ENCODE measurements at regions not wholly inside any gene's neighbourhood (a gene's known extent, or its start where the extent isn't known, plus 50 kb on each side); places are given as distances from the start of the nearest gene placed in this dataset.

DNA sequence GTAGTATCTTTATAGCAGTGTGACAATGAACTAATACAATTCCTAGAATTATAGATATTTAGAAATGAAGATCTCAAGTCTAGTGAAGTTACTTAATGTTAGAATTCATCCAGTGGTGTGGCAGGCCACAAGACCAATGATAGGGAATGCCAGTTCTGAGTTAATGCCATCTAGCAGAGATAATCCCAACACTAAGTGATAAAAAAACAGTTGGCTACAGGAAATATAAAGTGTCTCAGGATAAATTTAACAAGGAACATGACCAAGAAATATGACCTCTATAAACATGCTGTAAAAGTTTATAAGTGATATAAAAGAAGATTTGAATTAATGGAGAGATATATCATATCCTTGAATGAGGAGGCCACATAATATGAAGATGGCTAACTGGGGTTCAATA, 1790.5 kb upstream of the ADGRL3 start:
- H3K27me3 ChIP-seq (ENCODE audit: low read length): no peaks in the 10 kb centered on the region
- no peak overlapping the region for H3K4me2 ChIP-seq (ENCODE audit: low read length)
- H3F3A ChIP-seq (ENCODE audit: low read length, unreplicated experiment): no peaks in the 10 kb centered on the region
- no peak overlapping the region for H3K27ac ChIP-seq (ENCODE audit: low read length)
- no peak overlapping the region for H3K4me3 ChIP-seq (ENCODE audit: low read length)
- no peak overlapping the region for H3K9ac ChIP-seq (ENCODE audit: low read length)
- peak; percentile 69 for ATAC-seq
- no peaks in the 10 kb centered on the region for H3K79me2 ChIP-seq (ENCODE audit: low read length)
- H3K9me3 ChIP-seq (ENCODE audit: low read length): no peaks in the 10 kb centered on the region
- H3K36me3 ChIP-seq (ENCODE audit: low read depth, low read length): no peaks in the 10 kb centered on the region
- H4K20me1 ChIP-seq (ENCODE audit: low read length): no peaks in the 10 kb centered on the region
- ChIA-PET POLR2A (ENCODE audit: unreplicated experiment) (no interaction called here), CTCF (no interaction called here)
- H3K9me2 ChIP-seq (replicated peaks; ENCODE audit: low read length): no peaks in the 10 kb centered on the region
- BruUV-seq (replicated peaks): no TSS peak
- no peak for TF ChIP-seq EZH2 (IDR thresholded peaks at IDR 0.05; ENCODE audit: low read length, unreplicated experiment)
- TF ChIP-seq, protein P1, sequence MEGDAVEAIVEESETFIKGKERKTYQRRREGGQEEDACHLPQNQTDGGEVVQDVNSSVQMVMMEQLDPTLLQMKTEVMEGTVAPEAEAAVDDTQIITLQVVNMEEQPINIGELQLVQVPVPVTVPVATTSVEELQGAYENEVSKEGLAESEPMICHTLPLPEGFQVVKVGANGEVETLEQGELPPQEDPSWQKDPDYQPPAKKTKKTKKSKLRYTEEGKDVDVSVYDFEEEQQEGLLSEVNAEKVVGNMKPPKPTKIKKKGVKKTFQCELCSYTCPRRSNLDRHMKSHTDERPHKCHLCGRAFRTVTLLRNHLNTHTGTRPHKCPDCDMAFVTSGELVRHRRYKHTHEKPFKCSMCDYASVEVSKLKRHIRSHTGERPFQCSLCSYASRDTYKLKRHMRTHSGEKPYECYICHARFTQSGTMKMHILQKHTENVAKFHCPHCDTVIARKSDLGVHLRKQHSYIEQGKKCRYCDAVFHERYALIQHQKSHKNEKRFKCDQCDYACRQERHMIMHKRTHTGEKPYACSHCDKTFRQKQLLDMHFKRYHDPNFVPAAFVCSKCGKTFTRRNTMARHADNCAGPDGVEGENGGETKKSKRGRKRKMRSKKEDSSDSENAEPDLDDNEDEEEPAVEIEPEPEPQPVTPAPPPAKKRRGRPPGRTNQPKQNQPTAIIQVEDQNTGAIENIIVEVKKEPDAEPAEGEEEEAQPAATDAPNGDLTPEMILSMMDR (conservative IDR thresholded peaks at IDR 0.05; ENCODE audit: low read depth, low read length): no peak
- no peak for TF ChIP-seq EZH2phosphoT487 (IDR thresholded peaks at IDR 0.05; ENCODE audit: borderline replicate concordance, low read length)
- H3K4me1 ChIP-seq (ENCODE audit: insufficient read depth, low read length): no peaks in the 10 kb centered on the region
- H2AFZ ChIP-seq (ENCODE audit: low read length): no peak overlapping the region
- intact Hi-C loops (cut with micrococcal nuclease): no loop called here
- no peak for DNase-seq

DNA sequence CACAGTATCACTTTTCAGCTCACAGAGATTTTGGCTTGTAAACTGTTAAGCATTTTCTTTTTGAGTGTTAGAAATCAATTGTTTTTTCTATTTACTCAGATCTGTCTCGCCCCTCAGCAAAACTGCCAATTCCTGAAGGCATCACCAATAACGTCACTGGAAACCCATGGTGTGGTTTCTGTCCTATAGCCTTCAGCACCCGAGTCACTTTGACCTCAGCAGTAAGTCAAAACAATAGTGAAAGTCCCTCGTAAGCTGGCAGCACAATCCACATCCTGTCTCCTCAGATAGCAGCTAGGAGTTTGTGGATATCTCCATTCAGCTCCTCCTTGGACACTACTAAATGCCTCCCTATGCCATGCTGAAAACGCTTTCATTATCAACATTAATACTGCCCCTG, 1787.4 kb upstream of the ADGRL3 start:
- no peaks in the 10 kb centered on the region for H3K4me1 ChIP-seq (ENCODE audit: insufficient read depth, low read length)
- 0 out of 2 replicates have a peak overlapping the region, but pooled peaks have one; percentile 3 for H2AFZ ChIP-seq (ENCODE audit: low read length)
- H3K9me2 ChIP-seq (replicated peaks; ENCODE audit: low read length): no peaks in the 10 kb centered on the region
- H3K27me3 ChIP-seq (ENCODE audit: low read length): no peaks in the 10 kb centered on the region
- H4K20me1 ChIP-seq (ENCODE audit: low read length): no peaks in the 10 kb centered on the region
- TF ChIP-seq EZH2 (IDR thresholded peaks at IDR 0.05; ENCODE audit: low read length, unreplicated experiment) (no peak), EZH2phosphoT487 (IDR thresholded peaks at IDR 0.05; ENCODE audit: borderline replicate concordance, low read length) (no peak)
- TF ChIP-seq, protein P1 (conservative IDR thresholded peaks at IDR 0.05; ENCODE audit: low read depth, low read length): no peak
- no peak overlapping the region for H3K4me2 ChIP-seq (ENCODE audit: low read length)
- H3K79me2 ChIP-seq (ENCODE audit: low read length): no peaks in the 10 kb centered on the region
- no peak overlapping the region for H3K27ac ChIP-seq (ENCODE audit: low read length)
- no peaks in the 10 kb centered on the region for H3K36me3 ChIP-seq (ENCODE audit: low read depth, low read length)
- POLR2A ChIA-PET (ENCODE audit: unreplicated experiment): no interaction called here
- H3K4me3 ChIP-seq (ENCODE audit: low read length): no peak overlapping the region
- CTCF ChIA-PET: no interaction called here
- H3K9me3 ChIP-seq (ENCODE audit: low read length): no peaks in the 10 kb centered on the region
- no TSS peak for BruUV-seq (replicated peaks)
- H3F3A ChIP-seq (ENCODE audit: low read length, unreplicated experiment): no peaks in the 10 kb centered on the region
- ATAC-seq: no peak
- no peak for DNase-seq
- no peak overlapping the region for H3K9ac ChIP-seq (ENCODE audit: low read length)
- intact Hi-C loops (cut with micrococcal nuclease): no loop called here

DNA sequence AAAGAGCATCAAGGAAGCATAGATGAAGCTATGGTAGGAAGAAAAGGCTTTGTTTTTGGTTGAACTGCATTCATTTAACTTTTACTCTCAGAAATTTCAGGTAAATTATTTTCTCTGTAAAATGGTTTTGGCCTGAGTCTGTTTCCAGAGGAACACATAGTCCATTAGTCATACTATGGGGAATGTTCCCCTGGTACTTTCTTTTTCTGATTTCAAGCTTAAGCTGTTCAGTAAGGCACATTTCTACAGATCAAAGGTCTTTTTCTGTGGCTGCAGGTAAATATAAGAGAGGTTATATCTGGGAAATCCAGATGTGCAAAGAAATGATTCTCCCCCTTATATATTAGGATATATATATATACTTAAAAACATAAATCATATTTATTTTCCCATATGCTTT, 1744.4 kb upstream of the ADGRL3 start:
- Histone ChIP-seq H3K9ac (ENCODE audit: low read length) (no peak overlapping the region), H3K4me3 (ENCODE audit: low read length) (no peak overlapping the region), H3K27ac (ENCODE audit: low read length) (no peak overlapping the region), H3K79me2 (ENCODE audit: low read length) (no peaks in the 10 kb centered on the region), H3K27me3 (ENCODE audit: low read length) (no peaks in the 10 kb centered on the region), H4K20me1 (ENCODE audit: low read length) (no peaks in the 10 kb centered on the region), H3K36me3 (ENCODE audit: low read depth, low read length) (no peaks in the 10 kb centered on the region), H3K4me1 (ENCODE audit: insufficient read depth, low read length) (no peaks in the 10 kb centered on the region), H3K9me3 (ENCODE audit: low read length) (no peaks in the 10 kb centered on the region), H2AFZ (ENCODE audit: low read length) (no peak overlapping the region), H3K4me2 (ENCODE audit: low read length) (no peak overlapping the region), H3K9me2 (replicated peaks; ENCODE audit: low read length) (no peaks in the 10 kb centered on the region), H3F3A (ENCODE audit: low read length, unreplicated experiment) (no peaks in the 10 kb centered on the region)
- DNase-seq: peak; percentile 13
- ChIA-PET CTCF (no interaction called here), POLR2A (ENCODE audit: unreplicated experiment) (no interaction called here)
- 0 out of 2 replicates have a peak, but pooled peaks have one; percentile 24 for ATAC-seq
- TF ChIP-seq EZH2 (IDR thresholded peaks at IDR 0.05; ENCODE audit: low read length, unreplicated experiment) (no peak), EZH2phosphoT487 (IDR thresholded peaks at IDR 0.05; ENCODE audit: borderline replicate concordance, low read length) (no peak)
- TF ChIP-seq, protein P1 (conservative IDR thresholded peaks at IDR 0.05; ENCODE audit: low read depth, low read length): no peak
- intact Hi-C loops (cut with micrococcal nuclease): loop anchor here (1.0 kb wide), 1 partner anchor 26 kb away; no protein-coding TSS in a partner anchor
- BruUV-seq (replicated peaks): no TSS peak

Data from PC-3 (cell line).